HepG2 (cell line): ENCODE measurements at regions not wholly inside any gene's neighbourhood (a gene's known extent, or its start where the extent isn't known, plus 50 kb on each side); places are given as distances from the start of the nearest gene placed in this dataset.

Experiments used
- ATAC-seq: fragments of 200-7000 bp; cut with Tn5 transposase; 3 replicates; pipeline ENCODE4 v1.9.1; 2020; ENCODE audit warnings: mild to moderate bottlenecking, moderate library complexity
- BruUV-seq: library from RNA; stranded (reverse); fragments of 400-500 nt; replicated peaks from 2 replicates; lab custom pipeline; 2021; lab: Mats Ljungman, UMichigan
- CTCF ChIA-PET: fragments of 300-600 bp; formaldehyde crosslinking; extraction: SDS; loops from one replicate; lab custom pipeline; 2021; ENCODE audit warnings: low total read pairs, inconsistent platforms, low intra/inter-chr PET ratio; lab: Yijun Ruan, JAX
- POLR2A ChIA-PET: fragments of 350-600 bp; sonication (Branson Sonifier 250); formaldehyde crosslinking; loops from one replicate; lab custom pipeline; 2020; ENCODE audit warnings: antibody characterized with exemption, inconsistent platforms; lab: Yijun Ruan, JAX
- DNase-seq: peaks from one replicate; pipeline ENCODE4 v3.0.0-alpha.2; 2015; ENCODE audit warnings: low spot score
- FAIRE-seq: peaks from 3 replicates; lab custom pipeline; 2011; peaks lifted over from hg19 to GRCh38; lab: Jason Lieb, UNC
- H2AFZ ChIP-seq: one replicate; pipeline ENCODE4 v1.6.1; 2011; ENCODE audit warnings: low read length, inconsistent platforms
- H3K27ac ChIP-seq: fragments of 300-600 bp; 3 replicates; pipeline ENCODE4 v1.8.0; 2011; ENCODE audit warnings: mixed run types, mild to moderate bottlenecking, mixed read lengths, low read length, inconsistent platforms; ENCODE audit not compliant: insufficient read depth; ENCODE audit errors: extremely low read length
- H3K27me3 ChIP-seq, 2 experiments: fragments of 200-600 bp in 1 of 2; 2 replicates in 1 of 2; 3 replicates in 1 of 2; pipeline versions ENCODE4 v1.6.0 to v1.8.0; 2011; ENCODE audit warnings: low read length in 2 of 2, mild to moderate bottlenecking in 2 of 2, moderate library complexity in 2 of 2, inconsistent platforms in 1 of 2; ENCODE audit not compliant: insufficient read depth in 2 of 2, control insufficient read depth in 1 of 2
- H3K36me3 ChIP-seq, 2 experiments: fragments of 200-600 bp in 1 of 2; replicated peaks in 1 of 2; 2 replicates in 1 of 2; 3 replicates in 1 of 2; pipeline versions ENCODE4 v1.5.1 to v1.8.0; 2011; ENCODE audit warnings: low read length in 2 of 2, inconsistent platforms in 1 of 2; ENCODE audit not compliant: insufficient read depth in 2 of 2, control insufficient read depth in 1 of 2
- H3K4me1 ChIP-seq: 2 replicates; pipeline ENCODE4 v1.5.1; 2012; ENCODE audit warnings: low read length, inconsistent platforms; ENCODE audit not compliant: insufficient read depth
- H3K4me2 ChIP-seq: 2 replicates; pipeline ENCODE4 v1.6.0; 2011; ENCODE audit warnings: low read depth, low read length, inconsistent platforms
- H3K4me3 ChIP-seq, 3 experiments: fragments of 200-600 bp in 1 of 3; sonication (generic), shearing (Covaris generic) in 1 of 3; replicated peaks in 1 of 3; 2 replicates each; pipeline ENCODE4 v1.5.1; 2011 to 2016; ENCODE audit warnings: low read length in 3 of 3, inconsistent platforms in 2 of 3, low read depth in 2 of 3, mild to moderate bottlenecking in 2 of 3, control low read depth in 1 of 3, mixed read lengths in 1 of 3; ENCODE audit not compliant: insufficient read depth in 1 of 3
- H3K79me2 ChIP-seq: one replicate; pipeline ENCODE4 v1.6.1; 2011; ENCODE audit warnings: low read length, inconsistent platforms; ENCODE audit not compliant: insufficient read depth
- H3K9ac ChIP-seq: 2 replicates; pipeline ENCODE4 v1.6.0; 2011; ENCODE audit warnings: mild to moderate bottlenecking, low read depth, low read length, inconsistent platforms; ENCODE audit not compliant: insufficient read depth
- H3K9me3 ChIP-seq: 2 replicates; pipeline ENCODE4 v1.5.1; 2012; ENCODE audit warnings: mild to moderate bottlenecking, low read length
- H4K20me1 ChIP-seq: 2 replicates; pipeline ENCODE4 v1.6.0; 2011; ENCODE audit warnings: inconsistent platforms, mild to moderate bottlenecking, low read length, moderate library complexity; ENCODE audit not compliant: insufficient read depth
- BCL6 ChIP-seq: IDR thresholded peaks from 2 replicates; pipeline ENCODE4 v1.6.1; 2016; ENCODE audit warnings: missing genetic modification reagents, missing compliant biosample characterization
- BRCA1 ChIP-seq: sonication (generic); formaldehyde crosslinking; IDR thresholded peaks from 2 replicates; pipeline ENCODE4 v1.4.0; 2020; ENCODE audit warnings: missing genetic modification reagents
- NFKB2 ChIP-seq: sonication (generic); formaldehyde crosslinking; IDR thresholded peaks from 2 replicates; pipeline ENCODE4 v1.4.0; 2020; ENCODE audit warnings: missing genetic modification reagents, borderline replicate concordance
- NR2C2 ChIP-seq: sonication (generic); formaldehyde crosslinking; IDR thresholded peaks from 2 replicates; pipeline ENCODE4 v1.4.0; 2020; ENCODE audit warnings: missing genetic modification reagents, mild to moderate bottlenecking, moderate library complexity, borderline replicate concordance
- ZNF18 ChIP-seq: sonication (generic); formaldehyde crosslinking; IDR thresholded peaks from 2 replicates; pipeline ENCODE4 v1.8.0; 2022; ENCODE audit warnings: mild to moderate bottlenecking, missing genetic modification reagents; ENCODE audit not compliant: insufficient replicate concordance
- ZSCAN30 ChIP-seq: sonication (generic); formaldehyde crosslinking; IDR thresholded peaks from 2 replicates; pipeline ENCODE4 v1.5.0; 2020; ENCODE audit warnings: mild to moderate bottlenecking, missing genetic modification reagents
- WGBS: methylation state at CpG from one replicate; pipeline ENCODE4 v1.1.6; 2017; ENCODE audit warnings: low lambda C conversion rate; 5-methylcytosine and 5-hydroxymethylcytosine counted together
- in situ Hi-C: cut with HindIII; loops from 2 replicates; pipeline ENCODE4 v1.10.0; 2017; ENCODE audit warnings: low pct_unique_long_range_greater_than_20kb; ENCODE audit not compliant: extremely low pct_ligation_motif_present
- intact Hi-C: fragments of 100-400 bp; cut with micrococcal nuclease; formaldehyde crosslinking; loops from one replicate; pipeline ENCODE4 v1.10.0; 2022; ENCODE audit not compliant: unreplicated experiment
- TF ChIP-seq, protein P1 (sequence below): sonication (generic); formaldehyde crosslinking; IDR thresholded peaks from 2 replicates; pipeline ENCODE4 v1.4.0; 2020; ENCODE audit warnings: missing genetic modification reagents, borderline replicate concordance
- TF ChIP-seq, protein P2 (sequence below): sonication (generic); formaldehyde crosslinking; IDR thresholded peaks from 2 replicates; pipeline ENCODE4 v1.4.0; 2020; ENCODE audit warnings: missing genetic modification reagents, borderline replicate concordance

GRCh38 chr13:38496917-38497316 lies 147.3 kb downstream of the UFM1 start:
- no peak overlapping the region for H3K4me2 ChIP-seq
- no peak overlapping the region for H3K27ac ChIP-seq
- H3K9ac ChIP-seq = no peak overlapping the region
- POLR2A ChIA-PET = no interaction called here
- no peaks in the 10 kb centered on the region for H3K4me1 ChIP-seq
- no peaks in the 10 kb centered on the region for H3K79me2 ChIP-seq
- H3K36me3 ChIP-seq = no peaks in the 10 kb centered on the region
- H3K9me3 ChIP-seq = peaks cover 8% of the 10 kb centered on the region; the same call in 1 of the 2 replicates
- CTCF ChIA-PET = no interaction called here
- in situ Hi-C loops (no loop called here), intact Hi-C loops (no loop called here)
- H2AFZ ChIP-seq = no peak overlapping the region
- no peaks in the 10 kb centered on the region for H3K27me3 ChIP-seq
- no peaks in the 10 kb centered on the region for H4K20me1 ChIP-seq
- BruUV-seq = no TSS peak
- ATAC-seq (no peak), FAIRE-seq (no peak), DNase-seq (no peak)
- H3K4me3 ChIP-seq = no peak overlapping the region
- TF ChIP-seq, protein P1, sequence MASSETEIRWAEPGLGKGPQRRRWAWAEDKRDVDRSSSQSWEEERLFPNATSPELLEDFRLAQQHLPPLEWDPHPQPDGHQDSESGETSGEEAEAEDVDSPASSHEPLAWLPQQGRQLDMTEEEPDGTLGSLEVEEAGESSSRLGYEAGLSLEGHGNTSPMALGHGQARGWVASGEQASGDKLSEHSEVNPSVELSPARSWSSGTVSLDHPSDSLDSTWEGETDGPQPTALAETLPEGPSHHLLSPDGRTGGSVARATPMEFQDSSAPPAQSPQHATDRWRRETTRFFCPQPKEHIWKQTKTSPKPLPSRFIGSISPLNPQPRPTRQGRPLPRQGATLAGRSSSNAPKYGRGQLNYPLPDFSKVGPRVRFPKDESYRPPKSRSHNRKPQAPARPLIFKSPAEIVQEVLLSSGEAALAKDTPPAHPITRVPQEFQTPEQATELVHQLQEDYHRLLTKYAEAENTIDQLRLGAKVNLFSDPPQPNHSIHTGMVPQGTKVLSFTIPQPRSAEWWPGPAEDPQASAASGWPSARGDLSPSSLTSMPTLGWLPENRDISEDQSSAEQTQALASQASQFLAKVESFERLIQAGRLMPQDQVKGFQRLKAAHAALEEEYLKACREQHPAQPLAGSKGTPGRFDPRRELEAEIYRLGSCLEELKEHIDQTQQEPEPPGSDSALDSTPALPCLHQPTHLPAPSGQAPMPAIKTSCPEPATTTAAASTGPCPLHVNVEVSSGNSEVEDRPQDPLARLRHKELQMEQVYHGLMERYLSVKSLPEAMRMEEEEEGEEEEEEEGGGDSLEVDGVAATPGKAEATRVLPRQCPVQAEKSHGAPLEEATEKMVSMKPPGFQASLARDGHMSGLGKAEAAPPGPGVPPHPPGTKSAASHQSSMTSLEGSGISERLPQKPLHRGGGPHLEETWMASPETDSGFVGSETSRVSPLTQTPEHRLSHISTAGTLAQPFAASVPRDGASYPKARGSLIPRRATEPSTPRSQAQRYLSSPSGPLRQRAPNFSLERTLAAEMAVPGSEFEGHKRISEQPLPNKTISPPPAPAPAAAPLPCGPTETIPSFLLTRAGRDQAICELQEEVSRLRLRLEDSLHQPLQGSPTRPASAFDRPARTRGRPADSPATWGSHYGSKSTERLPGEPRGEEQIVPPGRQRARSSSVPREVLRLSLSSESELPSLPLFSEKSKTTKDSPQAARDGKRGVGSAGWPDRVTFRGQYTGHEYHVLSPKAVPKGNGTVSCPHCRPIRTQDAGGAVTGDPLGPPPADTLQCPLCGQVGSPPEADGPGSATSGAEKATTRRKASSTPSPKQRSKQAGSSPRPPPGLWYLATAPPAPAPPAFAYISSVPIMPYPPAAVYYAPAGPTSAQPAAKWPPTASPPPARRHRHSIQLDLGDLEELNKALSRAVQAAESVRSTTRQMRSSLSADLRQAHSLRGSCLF (CRISPR knock-in tag) = no peak
- 0% methylated on average over 2 of the region's 2 CpGs for WGBS

DNA sequence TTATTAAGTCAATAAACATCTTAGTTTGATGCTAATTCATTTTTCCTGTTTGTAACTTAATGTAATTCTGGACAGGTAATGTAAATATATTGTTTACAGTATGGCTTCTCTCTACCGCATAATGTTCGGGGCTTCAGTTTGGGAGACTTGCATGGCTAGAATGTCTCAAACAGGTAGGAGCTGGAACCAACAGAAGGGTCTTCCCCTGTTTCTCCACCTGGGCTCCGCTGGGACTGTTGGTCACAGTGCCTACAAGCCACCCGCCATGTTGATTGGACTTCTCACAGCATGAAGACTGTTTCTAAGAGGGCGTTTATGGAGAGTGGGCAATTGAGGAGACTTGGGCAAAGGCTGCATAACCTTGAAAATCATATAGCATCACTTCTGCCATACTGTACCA lies 148.6 kb downstream of the UFM1 start:
- H3K27ac ChIP-seq = no peak overlapping the region
- WGBS = 40% methylated on average over 5 of the region's 5 CpGs
- no peaks in the 10 kb centered on the region for H3K79me2 ChIP-seq
- intact Hi-C loops (no loop called here), in situ Hi-C loops (no loop called here)
- ChIA-PET CTCF (no interaction called here), POLR2A (no interaction called here)
- H2AFZ ChIP-seq = no peak overlapping the region
- no peak overlapping the region for H3K4me2 ChIP-seq
- no peaks in the 10 kb centered on the region for H3K4me1 ChIP-seq
- peaks cover 8% of the 10 kb centered on the region; the same call in 1 of the 2 replicates for H3K9me3 ChIP-seq
- H3K36me3 ChIP-seq = no peaks in the 10 kb centered on the region
- no peaks in the 10 kb centered on the region for H4K20me1 ChIP-seq
- H3K4me3 ChIP-seq = no peak overlapping the region
- no peak overlapping the region for H3K9ac ChIP-seq
- BruUV-seq = no TSS peak
- no peak for FAIRE-seq
- H3K27me3 ChIP-seq = no peaks in the 10 kb centered on the region
- no peak for ATAC-seq
- no peak for DNase-seq
- TF ChIP-seq, protein P2, sequence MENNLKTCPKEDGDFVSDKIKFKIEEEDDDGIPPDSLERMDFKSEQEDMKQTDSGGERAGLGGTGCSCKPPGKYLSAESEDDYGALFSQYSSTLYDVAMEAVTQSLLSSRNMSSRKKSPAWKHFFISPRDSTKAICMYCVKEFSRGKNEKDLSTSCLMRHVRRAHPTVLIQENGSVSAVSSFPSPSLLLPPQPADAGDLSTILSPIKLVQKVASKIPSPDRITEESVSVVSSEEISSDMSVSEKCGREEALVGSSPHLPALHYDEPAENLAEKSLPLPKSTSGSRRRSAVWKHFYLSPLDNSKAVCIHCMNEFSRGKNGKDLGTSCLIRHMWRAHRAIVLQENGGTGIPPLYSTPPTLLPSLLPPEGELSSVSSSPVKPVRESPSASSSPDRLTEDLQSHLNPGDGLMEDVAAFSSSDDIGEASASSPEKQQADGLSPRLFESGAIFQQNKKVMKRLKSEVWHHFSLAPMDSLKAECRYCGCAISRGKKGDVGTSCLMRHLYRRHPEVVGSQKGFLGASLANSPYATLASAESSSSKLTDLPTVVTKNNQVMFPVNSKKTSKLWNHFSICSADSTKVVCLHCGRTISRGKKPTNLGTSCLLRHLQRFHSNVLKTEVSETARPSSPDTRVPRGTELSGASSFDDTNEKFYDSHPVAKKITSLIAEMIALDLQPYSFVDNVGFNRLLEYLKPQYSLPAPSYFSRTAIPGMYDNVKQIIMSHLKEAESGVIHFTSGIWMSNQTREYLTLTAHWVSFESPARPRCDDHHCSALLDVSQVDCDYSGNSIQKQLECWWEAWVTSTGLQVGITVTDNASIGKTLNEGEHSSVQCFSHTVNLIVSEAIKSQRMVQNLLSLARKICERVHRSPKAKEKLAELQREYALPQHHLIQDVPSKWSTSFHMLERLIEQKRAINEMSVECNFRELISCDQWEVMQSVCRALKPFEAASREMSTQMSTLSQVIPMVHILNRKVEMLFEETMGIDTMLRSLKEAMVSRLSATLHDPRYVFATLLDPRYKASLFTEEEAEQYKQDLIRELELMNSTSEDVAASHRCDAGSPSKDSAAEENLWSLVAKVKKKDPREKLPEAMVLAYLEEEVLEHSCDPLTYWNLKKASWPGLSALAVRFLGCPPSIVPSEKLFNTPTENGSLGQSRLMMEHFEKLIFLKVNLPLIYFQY (CRISPR knock-in tag) = no peak
- TF ChIP-seq BRCA1 (CRISPR knock-in tag) = no peak
- TF ChIP-seq ZSCAN30 (CRISPR knock-in tag) = no peak
- TF ChIP-seq BCL6 (CRISPR knock-in tag) = no peak
- no peak for TF ChIP-seq ZNF18
- TF ChIP-seq NR2C2 = no peak
- TF ChIP-seq NFKB2 = no peak
